Transverse colon (tissue), 4 donors: ENCODE measurements at regions not wholly inside any gene's neighbourhood (a gene's known extent, or its start where the extent isn't known, plus 50 kb on each side); places are given as distances from the start of the nearest gene placed in this dataset.

Experiments used
- CTCF ChIP-seq, 5 experiments: fragments of 200-600 bp in 3 of 5; fragments of 450-650 bp in 2 of 5; sonication (generic) in 3 of 5; IDR thresholded peaks; 1 replicate in 2 of 5; 2 replicates in 3 of 5; pipeline ENCODE4 v1.5.1; 2016 to 2017; ENCODE audit warnings: antibody characterized with exemption in 5 of 5, inconsistent platforms in 3 of 5, mild to moderate bottlenecking in 2 of 5, moderate library complexity in 1 of 5
- POLR2A ChIP-seq: fragments of 450-650 bp; IDR thresholded peaks from one replicate; pipeline ENCODE4 v1.6.1; 2016; ENCODE audit warnings: antibody characterized with exemption, mild to moderate bottlenecking, moderate library complexity
- POLR2AphosphoS5 ChIP-seq, 3 donors: sonication (generic); formaldehyde crosslinking; IDR thresholded peaks; one replicate each; pipeline ENCODE4 v1.6.1; 2016; ENCODE audit warnings: antibody characterized with exemption in 3 of 3

- TF ChIP-seq CTCF (IDR thresholded peaks at IDR 0.05) (no peak), POLR2A (no peak), POLR2AphosphoS5 (IDR thresholded peaks at IDR 0.05) (no peak)
These were observed 185.8 kb downstream of the HGF start for GRCh38 chr7:81583882-81584533.
